GM12892 (cell line): ENCODE measurements at regions not wholly inside any gene's neighbourhood (a gene's known extent, or its start where the extent isn't known, plus 50 kb on each side); places are given as distances from the start of the nearest gene placed in this dataset.

ENCODE experiments used
- POLR2A ChIP-seq: IDR thresholded peaks from 2 replicates; pipeline ENCODE4 v1.6.1; 2011; ENCODE audit warnings: low read depth, low read length, control low read depth
- POLR2AphosphoS5 ChIP-seq: IDR thresholded peaks from 2 replicates; pipeline ENCODE4 v1.6.1; 2011; ENCODE audit warnings: low read depth, low read length, control low read depth
- TAF1 ChIP-seq: IDR thresholded peaks from 2 replicates; pipeline ENCODE4 v1.6.1; 2011; ENCODE audit warnings: low read depth, mild to moderate bottlenecking, control low read depth, low read length, borderline replicate concordance

DNA sequence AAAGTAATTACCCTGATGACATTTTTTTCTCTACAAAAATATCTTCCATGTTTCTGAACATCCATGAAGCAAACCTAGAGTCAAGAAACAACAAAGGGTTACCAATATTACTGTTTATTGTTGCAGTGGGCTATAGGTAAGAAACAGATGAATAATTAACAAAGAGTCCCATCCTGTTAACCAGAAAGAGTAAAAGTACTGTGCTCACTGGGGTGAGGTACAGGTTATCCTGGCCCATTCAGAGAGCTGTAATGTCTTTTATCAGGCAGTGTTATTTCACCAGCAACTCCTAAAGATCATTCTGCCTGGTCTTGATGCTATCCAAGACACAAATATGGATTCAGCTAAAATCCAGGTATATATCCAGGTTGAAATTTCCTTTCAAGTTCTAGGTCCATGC is 754.9 kb downstream of the SATB2 start:
- TF ChIP-seq POLR2AphosphoS5 (no peak), POLR2A (no peak), TAF1 (no peak)
